ENCODE measurements at regions not wholly inside any gene's neighbourhood (a gene's known extent, or its start where the extent isn't known, plus 50 kb on each side); places are given as distances from the start of the nearest gene placed in this dataset.
"Not testable (repeated sequence)": the region's sequence is repeated elsewhere in the genome, so short reads cannot be mapped to it uniquely, and the experiment has no call there.

- DNase-seq, result no peak
- H3K36me3 ChIP-seq (ENCODE audit: low read depth), result no peaks in the 10 kb centered on the region
- no peak overlapping the region for H3K4me3 ChIP-seq
- TF ChIP-seq CTCF (IDR thresholded peaks at IDR 0.05), result no peak
- no peak for ATAC-seq
- no peaks in the 10 kb centered on the region for H3K4me1 ChIP-seq (ENCODE audit: low read depth)
- peaks cover 39% of the 10 kb centered on the region for H3K9me3 ChIP-seq
- intact Hi-C loops (cut with DNase I, micrococcal nuclease), result no loop called here
Measured at GRCh38 chr18:29373000-29373399, 1196.1 kb upstream of the CDH2 start.

GRCh38 chr18:29361843-29362242 lies 1184.9 kb upstream of the CDH2 start:
- Histone ChIP-seq H3K4me3 (no peak overlapping the region), H3K36me3 (ENCODE audit: low read depth) (no peaks in the 10 kb centered on the region), H3K4me1 (ENCODE audit: low read depth) (no peaks in the 10 kb centered on the region), H3K9me3 (peaks cover 22% of the 10 kb centered on the region)
- intact Hi-C loops (cut with DNase I, micrococcal nuclease), result no loop called here
- peak; percentile 54 for ATAC-seq
- no peak for TF ChIP-seq CTCF (IDR thresholded peaks at IDR 0.05)
- DNase-seq, result peak in 2 of 3 donors; percentile 2 to 23

- DNase-seq; H3K4me1 ChIP-seq (ENCODE audit: low read depth); ATAC-seq; H3K36me3 ChIP-seq (ENCODE audit: low read depth); intact Hi-C loops (cut with DNase I, micrococcal nuclease); H3K4me3 ChIP-seq: not testable (repeated sequence)
- peaks cover 21% of the 10 kb centered on the region for H3K9me3 ChIP-seq
Measured at GRCh38 chr18:29360659-29361058, 1183.7 kb upstream of the CDH2 start.

- H3K9me3 ChIP-seq, result peaks cover 29% of the 10 kb centered on the region
- DNase-seq; H3K4me1 ChIP-seq (ENCODE audit: low read depth); ATAC-seq; intact Hi-C loops (cut with DNase I, micrococcal nuclease); H3K4me3 ChIP-seq; H3K36me3 ChIP-seq (ENCODE audit: low read depth): not testable (repeated sequence)
Measured at GRCh38 chr18:29359222-29359621, 1182.3 kb upstream of the CDH2 start.

- no peak for DNase-seq
- TF ChIP-seq CTCF (IDR thresholded peaks at IDR 0.05), result no peak
- intact Hi-C loops (cut with DNase I, micrococcal nuclease), result no loop called here
- ATAC-seq, result no peak
- Histone ChIP-seq H3K9me3 (peaks cover 34% of the 10 kb centered on the region), H3K4me1 (ENCODE audit: low read depth) (no peaks in the 10 kb centered on the region), H3K4me3 (no peak overlapping the region), H3K36me3 (ENCODE audit: low read depth) (no peaks in the 10 kb centered on the region)
Measured at GRCh38 chr18:29351171-29351570, 1174.2 kb upstream of the CDH2 start.

GRCh38 chr18:29328932-29329331 lies 1152.0 kb upstream of the CDH2 start:
- intact Hi-C loops (cut with DNase I, micrococcal nuclease), result no loop called here
- no peak for TF ChIP-seq CTCF (IDR thresholded peaks at IDR 0.05)
- Histone ChIP-seq H3K4me1 (ENCODE audit: low read depth) (no peaks in the 10 kb centered on the region), H3K36me3 (ENCODE audit: low read depth) (no peaks in the 10 kb centered on the region), H3K4me3 (no peak overlapping the region), H3K9me3 (peaks cover 43% of the 10 kb centered on the region)
- no peak for ATAC-seq
- DNase-seq, result no peak

GRCh38 chr18:29326214-29326613 lies 1149.3 kb upstream of the CDH2 start:
- H3K9me3 ChIP-seq, result peaks cover 32% of the 10 kb centered on the region
- DNase-seq (no peak), ATAC-seq (no peak)
- H3K4me1 ChIP-seq (ENCODE audit: low read depth), result no peaks in the 10 kb centered on the region
- H3K36me3 ChIP-seq (ENCODE audit: low read depth), result no peaks in the 10 kb centered on the region
- TF ChIP-seq CTCF (IDR thresholded peaks at IDR 0.05), result no peak
- intact Hi-C loops (cut with DNase I, micrococcal nuclease), result no loop called here
- H3K4me3 ChIP-seq, result no peak overlapping the region

Measured in mucosa of descending colon (tissue), 3 donors.